Stomach (tissue), 8 donors: ENCODE measurements at regions not wholly inside any gene's neighbourhood (a gene's known extent, or its start where the extent isn't known, plus 50 kb on each side); places are given as distances from the start of the nearest gene placed in this dataset.

Experiments
- DNase-seq, 2 donors: peaks; one replicate each; pipeline versions ENCODE4 v3.0.0 to v3.0.0-alpha.2; 2013 to 2019
- H3K27ac ChIP-seq, 5 donors: fragments of 200-600 bp in 4 of 5; sonication (generic) in 4 of 5; one replicate each; pipeline ENCODE4 v1.5.1; 2013 to 2019; ENCODE audit warnings: mild to moderate bottlenecking in 1 of 5, moderate library complexity in 1 of 5
- H3K27me3 ChIP-seq, 3 donors: fragments of 200-600 bp; sonication (generic); one replicate each; pipeline ENCODE4 v1.5.1; 2017 to 2019; ENCODE audit warnings: mixed run types in 1 of 3
- H3K36me3 ChIP-seq, 4 donors: fragments of 200-600 bp; sonication (generic); 1 replicate in 3 of 4; 2 replicates in 1 of 4; pipeline ENCODE4 v1.5.1; 2016 to 2019
- H3K4me1 ChIP-seq, 4 donors: fragments of 200-600 bp; sonication (generic); one replicate each; pipeline ENCODE4 v1.5.1; 2016 to 2019
- H3K4me3 ChIP-seq, 4 donors: fragments of 200-600 bp; sonication (generic) in 3 of 4; one replicate each; pipeline ENCODE4 v1.5.1; 2016 to 2019; ENCODE audit warnings: mild to moderate bottlenecking in 1 of 4
- H3K9me3 ChIP-seq, 4 donors: fragments of 200-600 bp; sonication (generic); one replicate each; pipeline ENCODE4 v1.5.1; 2016 to 2019
- EP300 ChIP-seq: sonication (generic); formaldehyde crosslinking; IDR thresholded peaks from one replicate; pipeline ENCODE4 v1.6.1; 2017; ENCODE audit warnings: antibody characterized with exemption
- POLR2A ChIP-seq, 4 donors: fragments of 450-650 bp; IDR thresholded peaks; one replicate each; pipeline ENCODE4 v1.6.1; 2016; ENCODE audit warnings: antibody characterized with exemption in 4 of 4, control low read depth in 2 of 4, mild to moderate bottlenecking in 1 of 4, moderate library complexity in 1 of 4
- POLR2AphosphoS5 ChIP-seq, 3 donors: sonication (generic); formaldehyde crosslinking; IDR thresholded peaks; one replicate each; pipeline ENCODE4 v1.6.1; 2016; ENCODE audit warnings: antibody characterized with exemption in 3 of 3
- WGBS, 5 donors: extraction: QIAGEN DNeasy Blood & Tissue Kit in 3 of 5; methylation state at CpG; one replicate each; pipeline versions ENCODE4 v1.1.5 to v1.1.7; 2013 to 2018; 5-methylcytosine and 5-hydroxymethylcytosine counted together
- intact Hi-C: fragments of 100-400 bp; cut with DNase I; formaldehyde crosslinking; loops from one replicate; pipeline ENCODE4 v1.15.1; 2023; ENCODE audit warnings: low total_unique reads
- TF ChIP-seq, protein P1 (sequence below), 7 experiments: fragments of 450-650 bp in 4 of 7; fragments of 200-600 bp in 3 of 7; sonication (generic) in 3 of 7; IDR thresholded peaks; one replicate each; pipeline ENCODE4 v1.5.1; 2016 to 2019; ENCODE audit warnings: antibody characterized with exemption in 7 of 7, control low read depth in 2 of 7, mild to moderate bottlenecking in 1 of 7
- donor health status: healthy with polysubstance abuse.
- donor health status: Bipolar disorder and iron deficiency.
- donor health status: healthy.

DNA sequence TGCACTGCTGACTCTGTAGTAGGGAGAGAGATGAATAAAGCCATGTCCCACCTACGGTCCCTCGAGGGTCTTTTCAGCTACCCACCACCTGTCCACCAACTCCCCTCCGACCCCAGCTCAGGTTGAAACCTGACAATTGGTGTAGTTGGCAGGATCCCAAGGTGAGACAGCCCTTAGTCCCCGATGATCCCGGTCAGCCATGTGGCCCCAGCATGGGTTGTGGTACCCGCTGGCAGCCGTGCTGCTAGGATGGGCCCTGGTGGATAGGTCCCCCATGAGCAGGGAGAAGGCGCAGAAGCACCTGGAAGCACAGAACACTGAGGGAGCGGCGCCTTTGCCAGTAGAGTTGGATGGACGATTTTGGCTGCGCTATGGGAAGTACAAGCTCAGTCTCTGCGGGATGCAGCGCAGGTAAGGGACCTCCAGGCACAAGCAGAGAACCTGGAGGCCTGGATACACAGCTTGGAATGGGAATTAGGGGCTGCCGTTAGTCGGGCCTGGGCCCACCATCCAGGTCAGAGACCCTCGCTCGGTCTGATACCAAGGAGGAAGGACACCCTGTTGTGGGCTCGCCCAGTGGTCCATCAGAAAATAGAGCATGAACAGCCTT, 694.6 kb upstream of the AGA start:
- WGBS, 5 donors = 86 to 94% (median 92%) methylated on average over 19 of the region's 19 CpGs
- DNase-seq = no peak
- Histone ChIP-seq H3K4me1 (no peaks in the 10 kb centered on the region), H3K9me3 (peaks cover 0 to 38% (median 8%) of the 10 kb centered on the region in 4 donors), H3K27ac (no peak overlapping the region), H3K4me3 (no peak overlapping the region), H3K27me3 (no peaks in the 10 kb centered on the region), H3K36me3 (no peaks in the 10 kb centered on the region)
- intact Hi-C loops = no loop called here
- TF ChIP-seq POLR2A (IDR thresholded peaks at IDR 0.05) (no peak), EP300 (no peak), POLR2AphosphoS5 (IDR thresholded peaks at IDR 0.05) (no peak)
- TF ChIP-seq, protein P1, sequence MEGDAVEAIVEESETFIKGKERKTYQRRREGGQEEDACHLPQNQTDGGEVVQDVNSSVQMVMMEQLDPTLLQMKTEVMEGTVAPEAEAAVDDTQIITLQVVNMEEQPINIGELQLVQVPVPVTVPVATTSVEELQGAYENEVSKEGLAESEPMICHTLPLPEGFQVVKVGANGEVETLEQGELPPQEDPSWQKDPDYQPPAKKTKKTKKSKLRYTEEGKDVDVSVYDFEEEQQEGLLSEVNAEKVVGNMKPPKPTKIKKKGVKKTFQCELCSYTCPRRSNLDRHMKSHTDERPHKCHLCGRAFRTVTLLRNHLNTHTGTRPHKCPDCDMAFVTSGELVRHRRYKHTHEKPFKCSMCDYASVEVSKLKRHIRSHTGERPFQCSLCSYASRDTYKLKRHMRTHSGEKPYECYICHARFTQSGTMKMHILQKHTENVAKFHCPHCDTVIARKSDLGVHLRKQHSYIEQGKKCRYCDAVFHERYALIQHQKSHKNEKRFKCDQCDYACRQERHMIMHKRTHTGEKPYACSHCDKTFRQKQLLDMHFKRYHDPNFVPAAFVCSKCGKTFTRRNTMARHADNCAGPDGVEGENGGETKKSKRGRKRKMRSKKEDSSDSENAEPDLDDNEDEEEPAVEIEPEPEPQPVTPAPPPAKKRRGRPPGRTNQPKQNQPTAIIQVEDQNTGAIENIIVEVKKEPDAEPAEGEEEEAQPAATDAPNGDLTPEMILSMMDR (IDR thresholded peaks at IDR 0.05) = no peak

DNA sequence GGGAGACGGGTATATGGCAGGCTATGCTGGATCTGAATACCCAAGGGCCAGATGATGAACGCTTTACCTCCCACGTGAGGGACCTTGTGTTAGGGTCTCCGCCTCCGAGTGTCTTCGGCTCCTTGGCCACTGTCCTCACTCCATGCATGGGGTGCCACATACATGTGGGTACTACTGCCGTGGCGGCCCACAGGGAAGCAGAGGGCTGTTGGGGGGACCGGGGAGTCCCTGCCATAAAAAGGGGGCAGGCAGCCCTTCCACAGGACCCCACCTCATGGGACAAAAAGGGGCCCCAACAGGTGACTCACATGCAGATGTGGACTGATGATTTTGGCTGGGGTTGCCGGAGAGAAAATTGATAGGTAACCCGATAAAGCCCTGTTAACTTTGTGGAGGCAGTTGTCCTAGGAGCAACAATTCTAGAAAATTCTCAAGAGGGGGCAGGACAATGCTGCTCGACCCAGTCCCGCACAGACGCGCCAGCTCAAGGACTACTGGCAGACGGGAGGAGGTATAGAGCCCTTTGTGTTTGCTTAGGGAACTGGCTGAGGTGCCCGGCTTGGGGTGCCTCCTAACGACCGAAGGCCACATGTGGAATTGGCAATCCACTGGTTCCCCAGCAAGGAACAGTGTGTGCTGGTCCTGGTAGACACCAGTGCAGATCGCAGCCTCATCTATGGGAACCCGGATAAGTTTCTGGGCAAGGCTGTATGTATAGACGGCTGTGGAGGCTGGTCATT, 695.7 kb upstream of the AGA start:
- intact Hi-C loops = no loop called here
- TF ChIP-seq POLR2AphosphoS5 (IDR thresholded peaks at IDR 0.05) = no peak
- TF ChIP-seq, protein P1 (IDR thresholded peaks at IDR 0.05) = no peak
- Histone ChIP-seq H3K4me1 (no peaks in the 10 kb centered on the region), H3K27ac (no peak overlapping the region), H3K9me3 (peaks cover 0 to 43% (median 8%) of the 10 kb centered on the region in 4 donors), H3K4me3 (no peak overlapping the region), H3K27me3 (no peaks in the 10 kb centered on the region), H3K36me3 (no peaks in the 10 kb centered on the region)
- no peak for DNase-seq
- WGBS, 5 donors = 90 to 97% (median 95%) methylated on average over 21 to 22 of the region's 22 CpGs

DNA sequence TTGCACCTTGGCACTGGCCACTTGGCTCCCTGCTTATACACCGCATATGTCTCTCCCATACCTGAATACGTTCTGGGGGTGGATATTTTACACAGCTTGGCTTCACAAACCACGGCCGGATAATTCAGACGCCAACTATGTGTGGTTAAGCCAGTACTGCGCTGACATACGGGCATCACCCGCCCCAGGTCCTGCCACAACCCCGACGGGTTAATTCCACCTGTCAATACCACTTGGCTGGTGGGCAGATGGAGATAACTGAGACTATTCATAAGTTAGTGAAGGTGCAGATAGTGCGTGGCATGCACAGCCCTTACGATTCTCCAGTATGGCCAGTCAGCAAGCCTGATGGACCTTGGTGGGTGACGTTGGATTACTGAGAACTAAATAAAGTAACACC, 696.3 kb upstream of the AGA start:
- Histone ChIP-seq H3K9me3 (peaks cover 0 to 43% (median 8%) of the 10 kb centered on the region in 4 donors), H3K27me3 (no peaks in the 10 kb centered on the region), H3K36me3 (no peaks in the 10 kb centered on the region), H3K4me3 (no peak overlapping the region), H3K4me1 (no peaks in the 10 kb centered on the region), H3K27ac (no peak overlapping the region)
- no peak for DNase-seq
- TF ChIP-seq, protein P1 (IDR thresholded peaks at IDR 0.05) = no peak
- no peak for TF ChIP-seq POLR2A (IDR thresholded peaks at IDR 0.05)
- no peak for TF ChIP-seq EP300
- TF ChIP-seq POLR2AphosphoS5 (IDR thresholded peaks at IDR 0.05) = no peak
- intact Hi-C loops = no loop called here
- 90 to 95% (median 94%) methylated on average over 13 of the region's 13 CpGs for WGBS, 5 donors

DNA sequence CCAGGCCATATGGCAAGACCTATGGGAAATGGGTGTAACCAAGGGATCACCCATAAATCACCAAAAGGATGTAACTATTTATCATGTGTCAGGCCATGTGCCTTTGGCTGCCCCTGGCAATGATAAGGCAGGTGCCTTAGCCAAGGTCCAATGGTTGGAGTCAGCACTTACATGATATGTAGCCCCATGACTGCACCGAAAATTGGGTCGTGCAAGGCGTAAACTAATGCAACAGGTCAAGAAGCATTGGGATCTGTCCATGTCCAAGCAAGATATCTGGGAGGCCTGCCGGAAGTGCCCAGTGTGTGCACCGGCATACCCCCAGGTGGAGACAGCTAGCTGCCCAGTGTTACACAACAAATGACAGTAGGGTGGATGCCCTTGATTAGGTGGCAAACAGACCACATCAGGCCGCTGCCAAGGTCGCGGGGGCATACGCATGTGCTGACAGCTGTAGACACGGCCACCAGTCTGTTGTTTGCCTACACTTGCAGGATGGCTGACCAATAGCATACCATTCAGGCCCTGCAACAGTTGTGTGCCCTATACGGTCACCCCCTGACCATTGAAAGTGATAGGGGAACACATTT, 698.2 kb upstream of the AGA start:
- TF ChIP-seq EP300 = no peak
- no peak for TF ChIP-seq POLR2AphosphoS5 (IDR thresholded peaks at IDR 0.05)
- TF ChIP-seq, protein P1 (IDR thresholded peaks at IDR 0.05) = no peak
- TF ChIP-seq POLR2A (IDR thresholded peaks at IDR 0.05) = no peak
- H3K4me1 ChIP-seq = no peaks in the 10 kb centered on the region
- H3K4me3 ChIP-seq = no peak overlapping the region
- no peak overlapping the region for H3K27ac ChIP-seq
- intact Hi-C loops = no loop called here
- H3K9me3 ChIP-seq = peaks cover 0 to 43% (median 8%) of the 10 kb centered on the region in 4 donors
- H3K27me3 ChIP-seq = no peaks in the 10 kb centered on the region
- WGBS, 5 donors = 92 to 96% (median 94%) methylated on average over 8 to 11 of the region's 11 CpGs
- DNase-seq = no peak
- no peaks in the 10 kb centered on the region for H3K36me3 ChIP-seq
